OCI-M1 (cell line): ENCODE measurements at regions not wholly inside any gene's neighbourhood (a gene's known extent, or its start where the extent isn't known, plus 50 kb on each side); places are given as distances from the start of the nearest gene placed in this dataset.
"Not testable (repeated sequence)": the region's sequence is repeated elsewhere in the genome, so short reads cannot be mapped to it uniquely, and the experiment has no call there.

Experiments
- DNase-seq: peaks from one replicate; lab custom pipeline; 2025; lab: John Stamatoyannopoulos, UW

GRCh38 chrX:39766855-39767254 lies 330.9 kb downstream of the BCOR start:
- DNase-seq, result no peak

GRCh38 chrX:39767446-39767845 lies 330.3 kb downstream of the BCOR start:
- DNase-seq, result no peak

- no peak for DNase-seq
Observed at GRCh38 chrX:39769748-39770147, 328.0 kb downstream of the BCOR start.

- DNase-seq, result no peak
Observed at GRCh38 chrX:39771089-39771488, 326.7 kb downstream of the BCOR start.

GRCh38 chrX:39772057-39772832 lies 325.5 kb downstream of the BCOR start:
- DNase-seq, result peak; percentile 70

- no peak for DNase-seq
Observed at GRCh38 chrX:39773150-39773549, 324.6 kb downstream of the BCOR start.

- DNase-seq, result peak; percentile 1
Observed at GRCh38 chrX:39773923-39774773, 323.6 kb downstream of the BCOR start.

- DNase-seq, result no peak
Observed at GRCh38 chrX:39774774-39775328, 322.9 kb downstream of the BCOR start.

GRCh38 chrX:39777623-39778025 lies 320.1 kb downstream of the BCOR start:
- DNase-seq, result no peak

GRCh38 chrX:39779952-39780783 lies 317.6 kb downstream of the BCOR start:
- no peak for DNase-seq

GRCh38 chrX:39782276-39782675 lies 315.5 kb downstream of the BCOR start:
- DNase-seq, result no peak

GRCh38 chrX:39787999-39788398 lies 309.8 kb downstream of the BCOR start:
- DNase-seq, result no peak

GRCh38 chrX:39788521-39788920 lies 309.2 kb downstream of the BCOR start:
- DNase-seq, result no peak

GRCh38 chrX:39791691-39792090 lies 306.1 kb downstream of the BCOR start:
- no peak for DNase-seq

GRCh38 chrX:39795605-39796004 lies 302.2 kb downstream of the BCOR start:
- DNase-seq, result no peak

GRCh38 chrX:39796856-39797255 lies 300.9 kb downstream of the BCOR start:
- no peak for DNase-seq

- not testable (repeated sequence) for DNase-seq
Observed at GRCh38 chrX:39798488-39798887, 299.3 kb downstream of the BCOR start.

- DNase-seq, result no peak
Observed at GRCh38 chrX:39802354-39802753, 295.4 kb downstream of the BCOR start.

- no peak for DNase-seq
Observed at GRCh38 chrX:39802908-39803307, 294.9 kb downstream of the BCOR start.

- DNase-seq, result no peak
Observed at GRCh38 chrX:39805022-39805421, 292.7 kb downstream of the BCOR start.

GRCh38 chrX:39805825-39806224 lies 291.9 kb downstream of the BCOR start:
- no peak for DNase-seq

- DNase-seq, result peak; percentile 0
Observed at GRCh38 chrX:39808471-39808917, 289.3 kb downstream of the BCOR start.
